ENCODE measurements at regions not wholly inside any gene's neighbourhood (a gene's known extent, or its start where the extent isn't known, plus 50 kb on each side); places are given as distances from the start of the nearest gene placed in this dataset.
"Not testable (repeated sequence)": the region's sequence is repeated elsewhere in the genome, so short reads cannot be mapped to it uniquely, and the experiment has no call there.

- TF ChIP-seq, protein P1, sequence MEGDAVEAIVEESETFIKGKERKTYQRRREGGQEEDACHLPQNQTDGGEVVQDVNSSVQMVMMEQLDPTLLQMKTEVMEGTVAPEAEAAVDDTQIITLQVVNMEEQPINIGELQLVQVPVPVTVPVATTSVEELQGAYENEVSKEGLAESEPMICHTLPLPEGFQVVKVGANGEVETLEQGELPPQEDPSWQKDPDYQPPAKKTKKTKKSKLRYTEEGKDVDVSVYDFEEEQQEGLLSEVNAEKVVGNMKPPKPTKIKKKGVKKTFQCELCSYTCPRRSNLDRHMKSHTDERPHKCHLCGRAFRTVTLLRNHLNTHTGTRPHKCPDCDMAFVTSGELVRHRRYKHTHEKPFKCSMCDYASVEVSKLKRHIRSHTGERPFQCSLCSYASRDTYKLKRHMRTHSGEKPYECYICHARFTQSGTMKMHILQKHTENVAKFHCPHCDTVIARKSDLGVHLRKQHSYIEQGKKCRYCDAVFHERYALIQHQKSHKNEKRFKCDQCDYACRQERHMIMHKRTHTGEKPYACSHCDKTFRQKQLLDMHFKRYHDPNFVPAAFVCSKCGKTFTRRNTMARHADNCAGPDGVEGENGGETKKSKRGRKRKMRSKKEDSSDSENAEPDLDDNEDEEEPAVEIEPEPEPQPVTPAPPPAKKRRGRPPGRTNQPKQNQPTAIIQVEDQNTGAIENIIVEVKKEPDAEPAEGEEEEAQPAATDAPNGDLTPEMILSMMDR (IDR thresholded peaks at IDR 0.05; ENCODE audit: insufficient read depth, low read length) = no peak
- peak; percentile 19 for DNase-seq (ENCODE audit: low read depth)
- H3K4me3 ChIP-seq (ENCODE audit: low read depth, low read length) = no peak overlapping the region
These were observed 311.2 kb downstream of the RPLP1 start for GRCh38 chr15:69763831-69764230.

- DNase-seq (ENCODE audit: low read depth) = peak; percentile 21
- H3K4me3 ChIP-seq (ENCODE audit: low read depth, low read length) = no peak overlapping the region
- TF ChIP-seq, protein P1 (IDR thresholded peaks at IDR 0.05; ENCODE audit: insufficient read depth, low read length) = no peak
These were observed 313.5 kb downstream of the RPLP1 start for GRCh38 chr15:69766156-69766555.

DNA sequence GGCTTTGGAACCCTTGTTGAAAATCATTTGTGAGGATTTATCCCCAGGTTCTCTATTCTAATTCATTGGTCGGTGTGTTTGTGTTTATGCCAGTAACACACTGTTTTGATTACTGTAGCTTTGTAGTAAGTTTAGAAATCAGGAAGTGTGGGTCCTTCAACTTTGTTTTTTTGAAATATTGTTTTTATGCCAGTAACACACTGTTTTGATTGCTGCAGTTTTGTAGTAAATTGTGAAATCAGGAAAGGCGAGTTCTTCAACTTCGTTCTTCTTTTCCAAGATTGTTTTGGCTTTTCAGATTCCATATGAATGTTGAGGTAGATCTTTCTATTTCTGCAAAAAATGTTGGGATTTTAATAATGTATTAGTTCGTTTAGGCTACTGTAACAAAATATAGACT lies 314.6 kb downstream of the RPLP1 start:
- DNase-seq (ENCODE audit: low read depth) = no peak
- TF ChIP-seq, protein P1 (IDR thresholded peaks at IDR 0.05; ENCODE audit: insufficient read depth, low read length) = no peak
- no peak overlapping the region for H3K4me3 ChIP-seq (ENCODE audit: low read depth, low read length)

DNA sequence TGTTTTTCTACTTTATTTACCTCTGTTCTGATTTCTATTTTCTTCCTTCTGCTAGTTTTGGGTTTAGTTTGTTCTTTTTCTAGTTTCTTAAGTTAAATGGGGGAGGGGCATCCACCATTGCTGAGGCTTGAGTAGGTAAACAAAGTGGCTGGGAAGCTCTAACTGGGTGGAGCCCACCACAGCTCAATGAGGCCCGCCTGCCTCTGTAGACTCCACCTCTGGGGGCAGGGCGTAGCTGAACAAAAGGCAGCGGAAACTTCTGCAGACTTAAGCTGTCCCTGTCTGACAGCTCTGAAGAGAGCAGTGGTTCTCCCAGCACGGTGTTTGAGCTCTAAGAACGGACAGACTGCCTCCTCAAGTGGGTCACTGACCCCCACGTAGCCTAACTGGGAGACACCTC lies 316.7 kb downstream of the RPLP1 start:
- H3K4me3 ChIP-seq (ENCODE audit: low read depth, low read length); DNase-seq (ENCODE audit: low read depth): not testable (repeated sequence)

DNA sequence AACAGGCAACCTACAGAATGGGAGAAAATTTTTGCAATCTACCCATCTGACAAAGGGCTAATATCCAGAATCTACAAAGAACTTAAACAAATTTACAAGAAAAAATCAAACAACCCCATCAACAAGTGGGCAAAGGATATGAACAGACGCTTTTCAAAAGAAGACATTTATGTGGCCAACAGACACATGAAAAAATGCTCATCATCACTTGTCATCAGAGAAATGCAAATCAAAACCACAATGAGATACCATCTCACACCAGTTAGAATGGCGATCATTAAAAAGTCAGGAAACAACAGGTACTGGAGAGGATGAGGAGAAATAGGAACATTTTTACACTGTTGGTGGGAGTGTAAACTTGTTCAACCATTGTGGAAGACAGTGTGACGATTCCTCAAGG lies 321.6 kb downstream of the RPLP1 start:
- H3K4me3 ChIP-seq (ENCODE audit: low read depth, low read length); DNase-seq (ENCODE audit: low read depth): not testable (repeated sequence)

GRCh38 chr15:69774711-69775110 lies 322.1 kb downstream of the RPLP1 start:
- H3K4me3 ChIP-seq (ENCODE audit: low read depth, low read length); DNase-seq (ENCODE audit: low read depth): not testable (repeated sequence)

DNA sequence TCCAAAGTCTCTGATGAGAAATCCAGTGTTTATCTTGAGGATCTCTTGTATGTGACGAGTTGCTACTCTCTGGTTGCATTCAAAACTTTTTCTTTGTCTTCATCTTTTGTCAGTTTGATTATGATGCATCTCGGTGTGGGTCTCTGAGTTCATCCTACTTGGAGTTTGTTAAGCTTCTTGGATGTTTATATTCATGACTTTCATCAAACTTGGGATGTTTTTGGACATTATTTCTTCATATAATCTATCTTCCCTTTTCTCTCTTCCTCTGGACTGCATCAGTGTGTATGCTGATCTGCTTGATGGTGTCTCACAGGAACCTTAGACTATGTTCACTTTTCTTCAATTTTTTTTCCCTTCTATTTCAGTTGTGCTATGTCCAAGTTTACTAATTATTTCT lies 320.4 kb downstream of the TLE3 start:
- TF ChIP-seq, protein P1 (IDR thresholded peaks at IDR 0.05; ENCODE audit: insufficient read depth, low read length) = no peak
- no peak overlapping the region for H3K4me3 ChIP-seq (ENCODE audit: low read depth, low read length)
- DNase-seq (ENCODE audit: low read depth) = no peak

- no peak overlapping the region for H3K4me3 ChIP-seq (ENCODE audit: low read depth, low read length)
- TF ChIP-seq, protein P1 (IDR thresholded peaks at IDR 0.05; ENCODE audit: insufficient read depth, low read length) = no peak
- DNase-seq (ENCODE audit: low read depth) = peak; percentile 19
These were observed 317.3 kb downstream of the TLE3 start for GRCh38 chr15:69780374-69780773.

DNA sequence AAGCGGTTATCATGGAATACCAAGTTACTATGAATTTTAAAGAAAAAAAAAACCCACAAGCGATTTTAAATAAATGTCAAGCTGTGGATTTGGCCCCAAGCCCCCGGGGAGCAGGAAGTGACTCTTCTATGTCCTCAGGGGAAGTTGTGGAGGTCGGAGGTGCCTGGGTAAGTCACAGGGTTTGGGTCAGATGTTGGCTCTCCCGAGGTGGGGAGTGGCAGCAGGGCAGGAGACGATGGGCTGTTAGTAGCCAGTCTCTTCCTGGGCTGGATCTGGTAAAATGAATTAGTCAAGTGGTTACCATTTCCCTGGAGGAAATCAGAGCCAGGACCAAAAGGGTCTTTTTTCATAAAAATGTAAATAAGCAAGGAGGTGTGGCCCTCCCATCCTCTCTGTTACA lies 316.7 kb downstream of the TLE3 start:
- no peak for DNase-seq (ENCODE audit: low read depth)
- TF ChIP-seq, protein P1 (IDR thresholded peaks at IDR 0.05; ENCODE audit: insufficient read depth, low read length) = no peak
- H3K4me3 ChIP-seq (ENCODE audit: low read depth, low read length) = no peak overlapping the region
